MM.1S (cell line): ENCODE measurements at regions not wholly inside any gene's neighbourhood (a gene's known extent, or its start where the extent isn't known, plus 50 kb on each side); places are given as distances from the start of the nearest gene placed in this dataset.
A peak's percentile ranks its signal among the peaks of the same experiment; 100 is the strongest.

Source experiments
- DNase-seq: peaks from one replicate; pipeline ENCODE4 v3.0.0-alpha.2; 2015
- H2AFZ ChIP-seq: fragments of 300-600 bp; sonication (generic); 2 replicates; pipeline ENCODE4 v1.6.0; 2016; ENCODE audit warnings: antibody characterized with exemption, low read length
- H3F3A ChIP-seq: fragments of 300-600 bp; sonication (generic); 2 replicates; pipeline ENCODE4 v1.6.1; 2016; ENCODE audit warnings: mild to moderate bottlenecking, antibody characterized with exemption, low read length, moderate library complexity, mixed read lengths; ENCODE audit not compliant: insufficient read depth
- H3K27ac ChIP-seq: fragments of 300-600 bp; sonication (generic); 2 replicates; pipeline ENCODE4 v1.5.1; 2016; ENCODE audit warnings: mild to moderate bottlenecking, low read length
- H3K27me3 ChIP-seq: fragments of 300-600 bp; sonication (generic); replicated peaks from 2 replicates; pipeline ENCODE4 v1.6.0; 2016; ENCODE audit warnings: low read length; ENCODE audit not compliant: insufficient read depth
- H3K36me3 ChIP-seq: fragments of 300-600 bp; sonication (generic); replicated peaks from 2 replicates; pipeline ENCODE4 v1.6.1; 2016; ENCODE audit warnings: mild to moderate bottlenecking, low read length, mixed read lengths; ENCODE audit not compliant: insufficient read depth
- H3K4me1 ChIP-seq: fragments of 300-600 bp; sonication (generic); 2 replicates; pipeline ENCODE4 v1.6.1; 2016; ENCODE audit warnings: low read length, mixed read lengths
- H3K4me2 ChIP-seq: fragments of 300-600 bp; sonication (generic); 2 replicates; pipeline ENCODE4 v1.6.0; 2016; ENCODE audit warnings: low read depth, low read length
- H3K4me3 ChIP-seq: fragments of 300-600 bp; sonication (generic); 2 replicates; pipeline ENCODE4 v1.5.1; 2016; ENCODE audit warnings: low read length, mixed read lengths
- H3K79me2 ChIP-seq: fragments of 300-600 bp; sonication (generic); 2 replicates; pipeline ENCODE4 v1.6.1; 2016; ENCODE audit warnings: mixed run types, low read length, mixed read lengths
- H3K9ac ChIP-seq: fragments of 300-600 bp; sonication (generic); 2 replicates; pipeline ENCODE4 v1.6.1; 2016; ENCODE audit warnings: low read length, mixed read lengths
- H3K9me2 ChIP-seq: fragments of 300-600 bp; sonication (generic); replicated peaks from 2 replicates; pipeline ENCODE4 v1.6.1; 2016; ENCODE audit warnings: mild to moderate bottlenecking, low read length, mixed read lengths; ENCODE audit not compliant: insufficient read depth
- H3K9me3 ChIP-seq: fragments of 300-600 bp; sonication (generic); replicated peaks from 2 replicates; pipeline ENCODE4 v1.6.1; 2016; ENCODE audit warnings: mild to moderate bottlenecking, low read length, mixed read lengths; ENCODE audit not compliant: insufficient read depth
- H4K20me1 ChIP-seq: fragments of 300-600 bp; sonication (generic); 2 replicates; pipeline ENCODE4 v1.6.1; 2016; ENCODE audit warnings: mild to moderate bottlenecking, low read length, moderate library complexity, mixed read lengths; ENCODE audit not compliant: insufficient read depth
- CTCF ChIP-seq: fragments of 300-600 bp; sonication (generic); IDR thresholded peaks from 2 replicates; pipeline ENCODE4 v1.5.1; 2016; ENCODE audit warnings: antibody characterized with exemption, low read length, mixed read lengths
- EZH2 ChIP-seq: fragments of 300-600 bp; sonication (generic); optimal IDR thresholded peaks from 2 replicates; pipeline ENCODE3; 2017; ENCODE audit warnings: low read depth, mild to moderate bottlenecking, antibody characterized with exemption, low read length, mixed read lengths
- EZH2phosphoT487 ChIP-seq: fragments of 300-600 bp; sonication (generic); IDR thresholded peaks from 2 replicates; pipeline ENCODE4 v1.6.1; 2018; ENCODE audit warnings: antibody characterized with exemption, low read length

GRCh38 chr1:200343874-200344273, 66.0 kb downstream of the ZNF281 start:
- Histone ChIP-seq H3K4me3 (no peak overlapping the region), H3K27ac (peak overlapping the region; percentile 56; the same call in 1 of the 2 replicates), H3K36me3 (no peaks in the 10 kb centered on the region), H3F3A (peaks cover 9% of the 10 kb centered on the region), H3K27me3 (no peaks in the 10 kb centered on the region), H4K20me1 (no peaks in the 10 kb centered on the region), H2AFZ (no peak overlapping the region; the same call in 1 of the 2 replicates), H3K9me2 (no peaks in the 10 kb centered on the region), H3K4me1 (peaks cover 18% of the 10 kb centered on the region), H3K4me2 (peak overlapping the region; percentile 23; the same call in 1 of the 2 replicates), H3K9ac (no peak overlapping the region), H3K9me3 (no peaks in the 10 kb centered on the region), H3K79me2 (no peaks in the 10 kb centered on the region)
- peak; percentile 91 for DNase-seq
- TF ChIP-seq EZH2: no peak
- TF ChIP-seq EZH2phosphoT487: no peak
- TF ChIP-seq CTCF: no peak

GRCh38 chr1:200342511-200343311, 67.1 kb downstream of the ZNF281 start:
- Histone ChIP-seq H3K9me2 (no peaks in the 10 kb centered on the region), H3F3A (peaks cover 9% of the 10 kb centered on the region), H3K4me3 (no peak overlapping the region), H3K27ac (no peak overlapping the region), H4K20me1 (no peaks in the 10 kb centered on the region), H3K9me3 (no peaks in the 10 kb centered on the region), H3K79me2 (no peaks in the 10 kb centered on the region), H3K4me1 (peaks cover 18% of the 10 kb centered on the region), H3K36me3 (no peaks in the 10 kb centered on the region), H3K27me3 (no peaks in the 10 kb centered on the region), H2AFZ (no peak overlapping the region), H3K4me2 (no peak overlapping the region), H3K9ac (no peak overlapping the region)
- no peak for DNase-seq
- TF ChIP-seq EZH2 (no peak), EZH2phosphoT487 (no peak), CTCF (no peak)

GRCh38 chr1:200338451-200338850, 71.4 kb downstream of the ZNF281 start:
- no peaks in the 10 kb centered on the region for H4K20me1 ChIP-seq
- no peak overlapping the region for H2AFZ ChIP-seq
- TF ChIP-seq EZH2 (no peak), CTCF (no peak), EZH2phosphoT487 (no peak)
- H3K9me2 ChIP-seq: no peaks in the 10 kb centered on the region
- no peak for DNase-seq
- no peaks in the 10 kb centered on the region for H3K27me3 ChIP-seq
- H3F3A ChIP-seq: peaks cover 2% of the 10 kb centered on the region
- H3K4me2 ChIP-seq: no peak overlapping the region
- no peaks in the 10 kb centered on the region for H3K9me3 ChIP-seq
- peaks cover 14% of the 10 kb centered on the region for H3K4me1 ChIP-seq
- no peak overlapping the region for H3K9ac ChIP-seq
- no peaks in the 10 kb centered on the region for H3K36me3 ChIP-seq
- no peak overlapping the region for H3K4me3 ChIP-seq
- no peak overlapping the region for H3K27ac ChIP-seq
- no peaks in the 10 kb centered on the region for H3K79me2 ChIP-seq
